Hematopoietic multipotent progenitor cell treated with erythropoietin and hydrocortisone succinate and interleukin-3 and kit ligand, for 4 days (in vitro differentiated cells): ENCODE measurements at regions not wholly inside any gene's neighbourhood (a gene's known extent, or its start where the extent isn't known, plus 50 kb on each side); places are given as distances from the start of the nearest gene placed in this dataset.
"Not testable (repeated sequence)": the region's sequence is repeated elsewhere in the genome, so short reads cannot be mapped to it uniquely, and the experiment has no call there.

Source experiments
- DNase-seq: peaks from one replicate; pipeline ENCODE4 v3.0.0-alpha.2; 2015

DNA sequence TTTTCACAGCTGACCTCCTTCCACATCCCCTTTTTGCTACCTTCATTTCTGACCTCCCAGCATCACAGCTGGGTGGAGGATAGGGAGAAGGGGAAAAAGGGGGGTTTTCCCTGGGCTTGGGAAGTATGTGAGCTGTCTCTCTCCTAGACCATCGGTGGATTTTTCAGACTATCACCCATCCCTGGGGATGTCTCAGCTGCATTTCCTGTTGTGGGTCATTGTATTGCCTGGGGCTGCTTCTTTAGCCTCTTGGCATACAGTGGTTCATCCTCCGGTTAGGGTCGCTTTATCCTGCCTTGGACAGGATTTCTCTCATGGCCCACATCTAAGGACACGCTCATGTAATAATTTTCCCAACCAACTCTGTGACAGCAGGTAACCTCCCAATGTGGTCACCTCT lies 142.5 kb upstream of the ARG1 start:
- DNase-seq, result no peak

GRCh38 chr6:131431718-131432117 lies 141.3 kb upstream of the ARG1 start:
- no peak for DNase-seq

DNA sequence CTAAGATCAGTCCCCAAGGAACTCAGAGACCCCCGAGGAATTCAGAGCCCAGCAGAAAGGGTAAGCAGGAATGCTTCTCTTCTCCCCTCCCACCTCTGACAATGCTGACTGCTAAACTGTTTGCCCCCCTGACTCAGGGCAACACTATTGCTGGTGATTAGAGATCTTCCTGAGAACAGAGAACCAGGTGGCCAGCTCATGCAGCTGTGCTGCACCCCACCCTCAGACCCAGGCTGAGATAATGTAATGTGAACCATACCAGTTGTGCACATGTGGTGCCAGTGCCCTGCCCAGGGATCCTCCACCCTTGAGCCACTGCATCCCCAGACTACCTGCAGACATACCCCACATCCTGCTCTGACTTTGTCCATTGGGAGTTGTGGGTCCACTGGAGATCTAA lies 139.1 kb upstream of the ARG1 start:
- no peak for DNase-seq

DNA sequence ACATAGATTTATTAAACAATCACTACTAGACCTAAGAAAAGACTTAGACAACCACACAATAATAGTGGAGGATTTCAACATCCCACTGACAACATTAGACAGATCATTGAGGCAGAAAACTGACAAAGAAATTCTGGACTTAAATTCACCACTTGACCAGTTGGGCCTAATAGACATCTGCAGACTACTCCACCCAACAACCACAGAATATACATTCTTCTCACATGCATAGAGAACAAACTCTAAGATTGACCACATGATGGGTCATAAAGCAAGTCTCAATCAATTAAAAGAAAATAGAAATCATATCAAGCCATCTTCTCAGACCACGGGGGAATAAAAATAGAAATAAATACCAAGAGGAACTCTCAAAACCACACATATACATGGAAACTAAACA lies 136.7 kb upstream of the ARG1 start:
- DNase-seq, result no peak

GRCh38 chr6:131443014-131443413 lies 130.0 kb upstream of the ARG1 start:
- DNase-seq, result no peak

DNA sequence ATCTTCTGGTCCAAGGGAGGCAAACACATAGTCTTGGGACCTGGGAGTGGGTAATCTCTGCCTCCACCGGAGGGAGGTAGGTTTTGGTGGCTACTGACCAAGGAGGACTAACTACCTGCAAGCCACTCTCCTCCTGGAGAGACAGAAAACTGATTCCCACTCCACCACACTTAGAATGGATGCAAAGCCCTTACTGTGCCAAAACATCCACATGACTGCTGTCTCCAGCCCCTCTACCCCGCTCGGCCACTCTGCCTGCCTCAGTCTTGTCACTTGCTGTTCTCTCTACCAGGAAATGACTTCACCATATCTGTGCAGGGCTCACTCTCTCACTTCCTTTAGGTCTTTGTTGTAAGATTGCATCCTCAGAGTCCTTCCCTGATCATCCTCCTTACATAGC lies 129.5 kb upstream of the ARG1 start:
- DNase-seq, result no peak

GRCh38 chr6:131445356-131445755 lies 127.7 kb upstream of the ARG1 start:
- DNase-seq, result not testable (repeated sequence)

- DNase-seq, result no peak
Measured at GRCh38 chr6:131450861-131451260, 122.2 kb upstream of the ARG1 start.

- DNase-seq, result no peak
Measured at GRCh38 chr6:131451321-131452144, 121.5 kb upstream of the ARG1 start.

DNA sequence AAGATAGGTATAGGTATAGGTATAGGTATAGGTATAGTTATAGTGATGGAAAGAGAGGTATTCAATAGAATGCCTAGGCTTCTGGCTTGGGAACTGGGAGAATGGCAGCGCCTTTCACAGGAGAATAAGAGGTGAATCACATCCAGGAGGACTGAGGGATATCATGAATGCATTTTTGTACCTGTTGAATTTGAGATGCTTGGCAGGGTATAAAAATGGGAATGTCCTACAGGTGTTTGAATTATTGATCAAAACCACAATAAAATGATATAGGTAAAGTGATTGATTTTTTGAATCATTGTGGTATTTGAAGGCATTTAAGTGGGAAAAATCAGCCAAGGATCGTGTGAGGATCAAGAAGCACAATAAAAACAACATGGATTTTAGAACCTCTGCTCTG lies 119.2 kb upstream of the ARG1 start:
- no peak for DNase-seq

GRCh38 chr6:131456565-131456964 lies 116.5 kb upstream of the ARG1 start:
- no peak for DNase-seq

DNA sequence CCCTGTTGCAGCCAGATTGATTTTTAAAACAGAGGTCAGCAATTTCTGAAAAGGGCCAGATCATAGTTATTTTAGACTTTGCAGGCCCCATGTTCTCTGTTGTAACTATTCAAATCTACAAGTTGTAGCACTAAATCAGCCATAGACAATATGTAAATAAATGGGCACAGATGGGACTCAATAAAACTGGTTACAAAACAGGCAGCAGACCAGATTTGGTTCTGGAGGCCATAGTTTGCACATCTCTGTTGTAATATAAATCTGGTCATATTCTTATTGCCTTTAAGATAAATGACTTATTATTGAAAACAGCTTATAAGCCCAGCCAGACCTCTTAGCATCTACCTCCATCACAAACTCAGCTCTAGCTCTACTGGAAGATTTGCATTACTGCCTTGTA lies 114.0 kb upstream of the ARG1 start:
- DNase-seq, result no peak

DNA sequence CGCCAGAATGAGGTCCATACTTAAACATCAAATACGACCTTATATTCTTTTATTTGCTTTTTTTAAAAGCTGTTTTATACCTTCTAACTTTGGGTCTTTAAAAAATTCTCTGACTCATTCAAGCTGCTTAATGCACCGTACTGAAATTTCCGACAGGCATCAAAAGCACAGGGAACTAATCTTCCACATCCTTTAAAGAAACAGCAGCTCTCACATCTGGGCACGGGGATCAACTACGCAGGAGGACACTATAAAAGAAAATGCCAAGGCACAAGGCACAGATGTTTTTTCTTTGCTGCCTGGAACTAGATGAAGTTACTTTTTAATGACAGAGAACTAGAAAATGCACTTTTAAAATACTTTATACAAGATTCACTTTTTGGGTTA lies 112.4 kb upstream of the ARG1 start:
- no peak for DNase-seq

GRCh38 chr6:131469130-131469529 lies 103.9 kb upstream of the ARG1 start:
- DNase-seq, result no peak

DNA sequence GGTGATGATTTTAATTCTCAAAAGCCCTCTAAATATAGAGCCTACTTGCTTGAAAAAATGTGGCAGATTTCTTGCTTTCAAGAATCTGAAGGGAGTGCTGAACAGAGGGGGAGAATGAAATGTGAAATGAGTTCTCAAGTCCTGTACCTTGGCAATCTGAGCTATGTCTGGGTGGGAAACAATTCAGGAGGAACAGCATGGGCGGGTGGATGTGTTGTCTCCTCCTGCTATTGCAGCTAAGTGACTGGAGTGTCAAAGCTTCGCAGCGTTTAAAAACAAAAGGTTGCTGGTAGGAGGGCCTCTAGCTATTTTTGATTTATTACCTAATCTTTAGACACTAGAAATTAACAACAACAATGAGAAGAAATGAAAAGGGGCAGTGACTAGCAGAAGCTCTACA lies 102.5 kb upstream of the ARG1 start:
- DNase-seq, result no peak

GRCh38 chr6:131471331-131471730 lies 101.7 kb upstream of the ARG1 start:
- no peak for DNase-seq

DNA sequence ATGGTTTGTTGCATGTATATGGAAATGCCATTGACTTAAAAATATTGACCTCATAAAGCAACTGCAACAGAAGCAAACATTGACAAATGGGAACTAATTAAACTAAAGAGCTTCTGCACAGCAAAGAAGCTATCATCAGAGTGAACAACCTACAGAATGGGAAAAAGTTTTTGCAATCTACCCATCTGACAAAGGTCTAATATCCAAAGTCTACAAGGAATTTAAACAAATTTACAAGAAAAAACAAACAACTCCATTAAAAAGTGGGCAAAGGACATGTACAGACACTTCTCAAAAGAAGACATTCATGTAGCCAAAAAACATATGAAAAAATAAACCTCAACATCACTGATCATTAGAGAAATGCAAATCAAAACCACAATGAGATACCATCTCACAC lies 99.7 kb upstream of the ARG1 start:
- not testable (repeated sequence) for DNase-seq

DNA sequence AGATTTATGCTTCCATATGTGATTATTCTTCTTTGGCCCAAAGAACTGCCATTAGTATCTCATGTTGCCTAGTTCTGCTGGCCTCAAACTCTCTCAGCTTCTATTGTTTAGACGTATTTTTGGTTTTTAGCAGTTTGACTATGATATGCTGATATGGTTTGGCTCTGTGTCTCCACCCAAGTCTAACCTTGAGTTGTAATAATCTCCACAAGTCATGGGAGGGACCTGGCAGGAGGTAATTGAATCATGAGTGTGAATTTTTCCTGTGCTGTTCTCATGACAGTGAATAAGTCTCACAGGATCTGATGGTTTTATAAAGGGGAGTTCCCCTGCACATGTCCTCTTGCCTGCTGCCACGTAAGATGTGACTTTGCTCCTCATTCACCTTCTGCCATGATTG lies 96.7 kb upstream of the ARG1 start:
- no peak for DNase-seq

DNA sequence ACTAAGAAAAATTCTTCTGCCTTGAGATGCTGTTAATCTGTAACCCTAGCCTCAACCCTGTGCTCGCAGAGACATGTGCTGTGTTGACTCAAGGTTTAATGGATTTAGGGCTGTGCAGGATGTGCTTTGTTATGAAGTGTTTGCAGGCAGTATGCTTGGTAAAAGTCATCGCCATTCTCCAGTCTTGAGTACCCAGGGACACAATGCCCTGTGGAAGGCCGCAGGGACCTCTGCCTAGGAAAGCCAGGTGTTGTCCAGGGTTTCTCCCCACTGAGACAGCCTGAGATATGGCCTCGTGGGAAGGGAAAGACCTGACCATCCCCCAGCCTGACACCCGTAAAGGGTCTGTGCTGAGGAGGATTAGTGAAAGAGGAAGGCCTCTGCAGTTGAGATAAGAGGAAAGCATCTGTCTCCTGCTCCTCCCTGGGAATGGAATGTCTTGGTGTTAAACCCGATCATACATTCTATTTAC lies 94.2 kb upstream of the ARG1 start:
- peak; percentile 36 for DNase-seq

DNA sequence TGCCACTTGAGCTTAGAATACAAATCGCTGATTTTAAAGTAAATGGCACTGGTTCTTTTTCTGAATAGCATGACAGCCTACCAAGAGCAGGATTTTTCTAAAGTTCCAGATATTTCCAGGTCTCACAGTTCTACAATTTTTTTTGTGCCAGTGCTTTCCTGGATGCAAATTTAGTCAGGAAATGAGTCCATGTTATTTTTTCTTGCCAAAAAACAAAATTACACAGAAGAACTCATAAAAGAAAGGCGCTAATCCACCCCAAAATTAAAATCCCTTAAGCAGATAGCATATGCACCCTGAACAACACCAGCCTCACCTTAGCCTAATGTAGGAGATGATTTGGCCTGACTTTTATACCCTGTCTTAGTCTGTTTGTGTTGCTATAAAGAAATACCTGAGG lies 86.4 kb upstream of the ARG1 start:
- no peak for DNase-seq

GRCh38 chr6:131488780-131489179 lies 84.2 kb upstream of the ARG1 start:
- no peak for DNase-seq

- DNase-seq, result no peak
Measured at GRCh38 chr6:131490441-131490840, 82.6 kb upstream of the ARG1 start.

- no peak for DNase-seq
Measured at GRCh38 chr6:131492932-131493573, 80.0 kb upstream of the ARG1 start.

- not testable (repeated sequence) for DNase-seq
Measured at GRCh38 chr6:131504387-131504786, 68.6 kb upstream of the ARG1 start.

DNA sequence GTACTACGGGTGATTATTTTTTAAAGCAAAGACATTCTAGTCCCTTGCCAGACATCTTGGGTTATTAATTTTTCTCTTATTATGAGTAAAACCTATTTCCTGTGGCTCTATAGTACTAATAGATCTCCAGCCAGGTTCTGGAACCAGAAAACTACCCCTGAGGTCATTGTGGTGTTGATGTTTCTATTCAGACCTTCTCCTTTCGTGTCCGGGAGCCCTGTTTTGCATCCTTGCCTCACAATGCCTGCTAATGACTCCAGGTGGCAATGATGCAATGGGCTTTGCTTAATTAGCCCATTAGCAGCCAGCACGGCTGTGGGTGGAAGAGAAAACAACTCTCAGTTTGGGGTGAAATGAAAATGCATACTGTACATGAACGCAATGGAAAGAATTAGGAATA lies 62.9 kb upstream of the ARG1 start:
- DNase-seq, result no peak
